ENCODE measurements at regions not wholly inside any gene's neighbourhood (a gene's known extent, or its start where the extent isn't known, plus 50 kb on each side); places are given as distances from the start of the nearest gene placed in this dataset.
A peak's percentile ranks its signal among the peaks of the same experiment; 100 is the strongest.
"Not testable (repeated sequence)": the region's sequence is repeated elsewhere in the genome, so short reads cannot be mapped to it uniquely, and the experiment has no call there.

- no peaks in the 10 kb centered on the region for H3K9me3 ChIP-seq
- TF ChIP-seq, protein P1, sequence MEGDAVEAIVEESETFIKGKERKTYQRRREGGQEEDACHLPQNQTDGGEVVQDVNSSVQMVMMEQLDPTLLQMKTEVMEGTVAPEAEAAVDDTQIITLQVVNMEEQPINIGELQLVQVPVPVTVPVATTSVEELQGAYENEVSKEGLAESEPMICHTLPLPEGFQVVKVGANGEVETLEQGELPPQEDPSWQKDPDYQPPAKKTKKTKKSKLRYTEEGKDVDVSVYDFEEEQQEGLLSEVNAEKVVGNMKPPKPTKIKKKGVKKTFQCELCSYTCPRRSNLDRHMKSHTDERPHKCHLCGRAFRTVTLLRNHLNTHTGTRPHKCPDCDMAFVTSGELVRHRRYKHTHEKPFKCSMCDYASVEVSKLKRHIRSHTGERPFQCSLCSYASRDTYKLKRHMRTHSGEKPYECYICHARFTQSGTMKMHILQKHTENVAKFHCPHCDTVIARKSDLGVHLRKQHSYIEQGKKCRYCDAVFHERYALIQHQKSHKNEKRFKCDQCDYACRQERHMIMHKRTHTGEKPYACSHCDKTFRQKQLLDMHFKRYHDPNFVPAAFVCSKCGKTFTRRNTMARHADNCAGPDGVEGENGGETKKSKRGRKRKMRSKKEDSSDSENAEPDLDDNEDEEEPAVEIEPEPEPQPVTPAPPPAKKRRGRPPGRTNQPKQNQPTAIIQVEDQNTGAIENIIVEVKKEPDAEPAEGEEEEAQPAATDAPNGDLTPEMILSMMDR (IDR thresholded peaks at IDR 0.05): no peak
- no peaks in the 10 kb centered on the region for H3K36me3 ChIP-seq (ENCODE audit: low read depth)
- no peak for DNase-seq
- no peaks in the 10 kb centered on the region for H3K4me1 ChIP-seq (ENCODE audit: low read depth)
- no peak overlapping the region for H3K4me3 ChIP-seq
- no peak for ATAC-seq
- intact Hi-C loops (cut with DNase I, micrococcal nuclease): no loop called here
Measured at GRCh38 chr20:48366230-48366629, 461.6 kb downstream of the PREX1 start.

DNA sequence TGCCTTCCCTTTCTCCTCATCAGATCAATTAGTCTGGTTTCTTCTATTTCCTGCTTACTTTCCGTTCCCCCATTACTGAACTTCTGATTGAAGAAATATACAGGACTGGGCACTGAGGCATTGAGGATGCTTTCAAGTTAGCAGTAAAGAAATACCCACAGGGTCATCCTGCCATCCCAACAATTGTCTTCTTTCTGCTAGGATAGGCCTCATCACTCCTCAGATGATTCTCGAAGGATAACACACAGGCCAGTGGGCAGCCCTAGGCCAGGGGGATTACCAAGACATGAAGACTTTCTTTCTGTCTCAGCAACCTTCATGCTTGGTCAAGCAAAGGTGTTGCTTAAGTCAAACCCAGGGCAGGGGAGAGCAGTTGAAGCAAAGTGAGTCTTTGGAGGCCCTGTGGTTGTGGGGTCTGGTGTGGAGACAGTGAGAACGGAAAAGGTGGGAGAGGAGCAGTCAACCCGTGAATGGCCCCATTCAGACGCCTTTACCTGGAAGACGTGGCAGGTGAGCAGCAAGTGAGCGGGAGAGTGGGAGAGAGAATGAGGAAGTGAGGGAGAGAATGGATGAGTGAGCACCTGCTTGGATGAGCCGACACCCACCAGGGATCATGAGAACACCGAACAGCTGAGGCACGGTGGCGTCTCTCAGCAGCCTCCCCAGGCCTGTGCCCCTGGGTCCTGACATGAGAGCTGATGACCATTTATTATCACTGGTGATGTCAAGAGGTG lies 462.9 kb downstream of the PREX1 start:
- ATAC-seq: no peak
- Histone ChIP-seq H3K4me3 (no peak overlapping the region), H3K4me1 (ENCODE audit: low read depth) (no peaks in the 10 kb centered on the region), H3K36me3 (ENCODE audit: low read depth) (no peaks in the 10 kb centered on the region), H3K9me3 (no peaks in the 10 kb centered on the region)
- intact Hi-C loops (cut with DNase I, micrococcal nuclease): no loop called here
- TF ChIP-seq, protein P1 (IDR thresholded peaks at IDR 0.05): no peak
- no peak for DNase-seq

DNA sequence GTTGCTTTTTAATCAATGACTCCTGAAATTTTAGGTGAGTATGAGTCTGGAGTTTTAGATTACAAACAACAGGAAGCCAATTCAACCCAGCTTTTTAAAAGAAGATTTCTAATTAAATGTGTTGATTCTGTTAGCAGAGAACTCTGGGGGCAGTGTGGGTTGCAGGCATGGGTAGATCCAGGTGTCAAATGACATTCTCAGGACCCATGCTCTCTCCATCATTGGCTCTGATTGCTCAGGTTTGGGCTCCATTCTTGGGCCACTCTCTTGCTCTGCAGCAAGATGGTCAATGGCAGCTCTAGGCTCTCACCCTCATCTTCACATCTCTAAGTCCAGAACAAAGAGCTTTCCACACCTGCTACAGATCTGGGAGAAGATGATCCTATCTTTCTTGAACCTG lies 463.7 kb downstream of the PREX1 start:
- Histone ChIP-seq H3K4me1 (ENCODE audit: low read depth) (no peaks in the 10 kb centered on the region), H3K36me3 (ENCODE audit: low read depth) (no peaks in the 10 kb centered on the region), H3K9me3 (no peaks in the 10 kb centered on the region), H3K4me3 (no peak overlapping the region)
- ATAC-seq (no peak), DNase-seq (no peak)
- intact Hi-C loops (cut with DNase I, micrococcal nuclease): no loop called here
- TF ChIP-seq, protein P1 (IDR thresholded peaks at IDR 0.05): no peak

DNA sequence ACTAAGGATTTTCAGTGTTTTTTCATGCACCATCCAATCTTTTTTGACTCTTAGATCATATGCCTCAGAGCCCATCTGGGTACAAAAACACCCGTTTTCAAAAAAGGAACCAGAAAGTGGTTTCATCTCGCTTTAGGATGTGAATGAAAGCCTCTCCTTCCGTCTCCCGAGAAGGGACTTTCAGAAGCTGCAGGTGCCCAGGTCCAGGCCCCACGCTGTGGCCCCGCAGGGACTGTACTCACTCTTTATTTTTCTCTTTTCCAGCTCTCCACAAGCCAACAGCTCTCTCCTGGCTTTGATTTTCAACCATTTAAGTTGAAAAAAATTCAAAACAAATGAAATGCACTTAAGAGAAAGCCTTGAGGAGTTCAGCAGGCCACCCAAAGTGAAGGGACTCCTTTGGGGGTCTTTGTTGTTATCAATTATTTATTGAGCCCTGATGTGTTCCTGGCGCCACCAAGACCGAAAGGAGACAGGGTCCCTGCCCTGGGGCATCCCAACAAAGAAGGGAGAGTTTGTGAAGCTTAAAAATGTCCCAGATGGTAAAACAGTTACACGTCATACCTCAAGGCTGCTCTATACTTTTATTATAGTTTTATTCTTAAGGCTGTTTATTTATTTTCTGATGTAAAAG lies 467.3 kb downstream of the PREX1 start:
- intact Hi-C loops (cut with DNase I, micrococcal nuclease): no loop called here
- no peaks in the 10 kb centered on the region for H3K4me1 ChIP-seq (ENCODE audit: low read depth)
- H3K9me3 ChIP-seq: no peaks in the 10 kb centered on the region
- peak; percentile 31 for ATAC-seq
- H3K36me3 ChIP-seq (ENCODE audit: low read depth): no peaks in the 10 kb centered on the region
- TF ChIP-seq, protein P1 (IDR thresholded peaks at IDR 0.05): no peak
- H3K4me3 ChIP-seq: no peak overlapping the region
- DNase-seq: no peak

GRCh38 chr20:48359692-48360341 lies 468.0 kb downstream of the PREX1 start:
- intact Hi-C loops (cut with DNase I, micrococcal nuclease): no loop called here
- H3K4me1 ChIP-seq (ENCODE audit: low read depth): no peaks in the 10 kb centered on the region
- peak; percentile 75 for ATAC-seq
- H3K36me3 ChIP-seq (ENCODE audit: low read depth): no peaks in the 10 kb centered on the region
- H3K4me3 ChIP-seq: no peak overlapping the region
- peak; percentile 32 to 68 (median 45) for DNase-seq
- TF ChIP-seq, protein P1 (IDR thresholded peaks at IDR 0.05): no peak
- H3K9me3 ChIP-seq: no peaks in the 10 kb centered on the region

DNA sequence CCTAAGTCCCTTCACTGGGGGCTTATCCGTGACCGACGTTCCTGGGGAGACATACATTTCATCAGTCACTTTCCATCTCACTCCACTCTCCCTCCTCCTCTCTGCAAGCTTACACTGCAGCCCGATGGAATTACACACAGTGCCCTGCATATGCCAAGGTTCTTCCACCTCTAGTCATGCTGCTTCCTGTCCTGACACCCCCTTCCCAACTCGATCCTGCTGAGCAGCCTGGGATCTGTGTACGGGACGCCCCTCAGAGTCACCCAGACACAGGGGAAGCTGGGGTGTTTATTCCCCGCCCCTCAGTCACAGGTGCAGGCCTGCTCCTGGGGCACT lies 468.8 kb downstream of the PREX1 start:
- ATAC-seq; H3K4me3 ChIP-seq; H3K36me3 ChIP-seq (ENCODE audit: low read depth); intact Hi-C loops (cut with DNase I, micrococcal nuclease); H3K4me1 ChIP-seq (ENCODE audit: low read depth); DNase-seq; H3K9me3 ChIP-seq: not testable (repeated sequence)
